Neural cell (in vitro differentiated cells): ENCODE measurements at regions not wholly inside any gene's neighbourhood (a gene's known extent, or its start where the extent isn't known, plus 50 kb on each side); places are given as distances from the start of the nearest gene placed in this dataset.

ENCODE experiments used
- CTCF ChIP-seq: fragments of 450-650 bp; IDR thresholded peaks from 2 replicates; pipeline ENCODE4 v1.5.1; 2014; ENCODE audit warnings: antibody characterized with exemption, mild to moderate bottlenecking, moderate library complexity; ENCODE audit not compliant: poor library complexity, severe bottlenecking
- TF ChIP-seq, protein P1 (sequence below): IDR thresholded peaks from 2 replicates; pipeline ENCODE4 v1.6.1; 2012; ENCODE audit warnings: borderline replicate concordance

- TF ChIP-seq CTCF: peak; percentile 82
- TF ChIP-seq, protein P1, sequence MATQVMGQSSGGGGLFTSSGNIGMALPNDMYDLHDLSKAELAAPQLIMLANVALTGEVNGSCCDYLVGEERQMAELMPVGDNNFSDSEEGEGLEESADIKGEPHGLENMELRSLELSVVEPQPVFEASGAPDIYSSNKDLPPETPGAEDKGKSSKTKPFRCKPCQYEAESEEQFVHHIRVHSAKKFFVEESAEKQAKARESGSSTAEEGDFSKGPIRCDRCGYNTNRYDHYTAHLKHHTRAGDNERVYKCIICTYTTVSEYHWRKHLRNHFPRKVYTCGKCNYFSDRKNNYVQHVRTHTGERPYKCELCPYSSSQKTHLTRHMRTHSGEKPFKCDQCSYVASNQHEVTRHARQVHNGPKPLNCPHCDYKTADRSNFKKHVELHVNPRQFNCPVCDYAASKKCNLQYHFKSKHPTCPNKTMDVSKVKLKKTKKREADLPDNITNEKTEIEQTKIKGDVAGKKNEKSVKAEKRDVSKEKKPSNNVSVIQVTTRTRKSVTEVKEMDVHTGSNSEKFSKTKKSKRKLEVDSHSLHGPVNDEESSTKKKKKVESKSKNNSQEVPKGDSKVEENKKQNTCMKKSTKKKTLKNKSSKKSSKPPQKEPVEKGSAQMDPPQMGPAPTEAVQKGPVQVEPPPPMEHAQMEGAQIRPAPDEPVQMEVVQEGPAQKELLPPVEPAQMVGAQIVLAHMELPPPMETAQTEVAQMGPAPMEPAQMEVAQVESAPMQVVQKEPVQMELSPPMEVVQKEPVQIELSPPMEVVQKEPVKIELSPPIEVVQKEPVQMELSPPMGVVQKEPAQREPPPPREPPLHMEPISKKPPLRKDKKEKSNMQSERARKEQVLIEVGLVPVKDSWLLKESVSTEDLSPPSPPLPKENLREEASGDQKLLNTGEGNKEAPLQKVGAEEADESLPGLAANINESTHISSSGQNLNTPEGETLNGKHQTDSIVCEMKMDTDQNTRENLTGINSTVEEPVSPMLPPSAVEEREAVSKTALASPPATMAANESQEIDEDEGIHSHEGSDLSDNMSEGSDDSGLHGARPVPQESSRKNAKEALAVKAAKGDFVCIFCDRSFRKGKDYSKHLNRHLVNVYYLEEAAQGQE: no peak
Observed at GRCh38 chr9:73081979-73082657, 69.5 kb upstream of the ANXA1 start.
